Testis (tissue), 2 donors: ENCODE measurements at regions not wholly inside any gene's neighbourhood (a gene's known extent, or its start where the extent isn't known, plus 50 kb on each side); places are given as distances from the start of the nearest gene placed in this dataset.
"Not testable (repeated sequence)": the region's sequence is repeated elsewhere in the genome, so short reads cannot be mapped to it uniquely, and the experiment has no call there.

Experiments used
- POLR2A ChIP-seq: fragments of 450-650 bp; IDR thresholded peaks from one replicate; pipeline ENCODE4 v1.6.1; 2017; ENCODE audit warnings: antibody characterized with exemption, mild to moderate bottlenecking, moderate library complexity
- TF ChIP-seq, protein P1 (sequence below), 3 experiments: fragments of 450-650 bp in 2 of 3; fragments of 200-600 bp in 1 of 3; sonication (generic) in 1 of 3; IDR thresholded peaks; one replicate each; pipeline ENCODE4 v1.5.1; 2016 to 2019; ENCODE audit warnings: antibody characterized with exemption in 3 of 3, mild to moderate bottlenecking in 2 of 3, moderate library complexity in 1 of 3

DNA sequence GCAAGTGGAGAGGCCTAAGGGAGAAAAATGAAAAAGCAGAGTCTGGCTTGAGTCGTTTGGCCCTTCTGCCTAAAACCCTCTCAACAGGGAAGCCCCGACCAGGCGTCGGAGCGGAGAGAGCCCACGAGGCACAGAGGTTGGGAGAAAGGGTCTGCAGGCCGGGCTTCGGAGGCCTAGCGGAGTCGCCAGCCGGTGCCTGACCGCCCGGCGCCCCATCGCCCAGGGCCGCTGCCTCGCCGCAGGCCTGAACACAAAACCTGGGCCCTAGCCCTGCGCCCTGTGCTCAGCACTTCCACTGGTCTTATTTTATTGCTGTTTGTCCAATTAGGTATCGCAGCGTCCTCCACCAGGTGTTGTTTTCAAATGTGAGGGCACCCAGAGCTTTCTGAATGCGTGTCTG is 970.0 kb upstream of the DEFB115 start:
- TF ChIP-seq, protein P1, sequence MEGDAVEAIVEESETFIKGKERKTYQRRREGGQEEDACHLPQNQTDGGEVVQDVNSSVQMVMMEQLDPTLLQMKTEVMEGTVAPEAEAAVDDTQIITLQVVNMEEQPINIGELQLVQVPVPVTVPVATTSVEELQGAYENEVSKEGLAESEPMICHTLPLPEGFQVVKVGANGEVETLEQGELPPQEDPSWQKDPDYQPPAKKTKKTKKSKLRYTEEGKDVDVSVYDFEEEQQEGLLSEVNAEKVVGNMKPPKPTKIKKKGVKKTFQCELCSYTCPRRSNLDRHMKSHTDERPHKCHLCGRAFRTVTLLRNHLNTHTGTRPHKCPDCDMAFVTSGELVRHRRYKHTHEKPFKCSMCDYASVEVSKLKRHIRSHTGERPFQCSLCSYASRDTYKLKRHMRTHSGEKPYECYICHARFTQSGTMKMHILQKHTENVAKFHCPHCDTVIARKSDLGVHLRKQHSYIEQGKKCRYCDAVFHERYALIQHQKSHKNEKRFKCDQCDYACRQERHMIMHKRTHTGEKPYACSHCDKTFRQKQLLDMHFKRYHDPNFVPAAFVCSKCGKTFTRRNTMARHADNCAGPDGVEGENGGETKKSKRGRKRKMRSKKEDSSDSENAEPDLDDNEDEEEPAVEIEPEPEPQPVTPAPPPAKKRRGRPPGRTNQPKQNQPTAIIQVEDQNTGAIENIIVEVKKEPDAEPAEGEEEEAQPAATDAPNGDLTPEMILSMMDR (IDR thresholded peaks at IDR 0.05): not testable (repeated sequence)
- TF ChIP-seq POLR2A: not testable (repeated sequence)
